ENCODE measurements at regions not wholly inside any gene's neighbourhood (a gene's known extent, or its start where the extent isn't known, plus 50 kb on each side); places are given as distances from the start of the nearest gene placed in this dataset.
A peak's percentile ranks its signal among the peaks of the same experiment; 100 is the strongest.
"Not testable (repeated sequence)": the region's sequence is repeated elsewhere in the genome, so short reads cannot be mapped to it uniquely, and the experiment has no call there.

- peaks cover 9 to 29% (median 22%) of the 10 kb centered on the region in 3 donors for H3K4me1 ChIP-seq (ENCODE audit: control insufficient read depth in 3 of 3, insufficient read depth in 3 of 3, low read length in 3 of 3)
- not testable (repeated sequence) for H3K9me3 ChIP-seq (ENCODE audit: control insufficient read depth in 3 of 3, low read length in 3 of 3); H3K36me3 ChIP-seq (ENCODE audit: control insufficient read depth in 3 of 3, insufficient read depth in 3 of 3, low read length in 3 of 3); H3K9ac ChIP-seq (ENCODE audit: low read depth in 1 of 3, low read length in 3 of 3); H3K4me3 ChIP-seq (ENCODE audit: low read length in 3 of 3); H3K27ac ChIP-seq (ENCODE audit: low read depth, low read length); H3K27me3 ChIP-seq (ENCODE audit: control insufficient read depth in 3 of 3, insufficient read depth in 3 of 3, low read length in 3 of 3)
These were observed 110.3 kb downstream of the NPIPB11 start for GRCh38 chr16:29296176-29296575.

- H3K27me3 ChIP-seq (ENCODE audit: control insufficient read depth in 3 of 3, insufficient read depth in 3 of 3, low read length in 3 of 3); H3K9me3 ChIP-seq (ENCODE audit: control insufficient read depth in 3 of 3, low read length in 3 of 3); H3K36me3 ChIP-seq (ENCODE audit: control insufficient read depth in 3 of 3, insufficient read depth in 3 of 3, low read length in 3 of 3); H3K27ac ChIP-seq (ENCODE audit: low read depth, low read length); H3K4me3 ChIP-seq (ENCODE audit: low read length in 3 of 3); H3K9ac ChIP-seq (ENCODE audit: low read depth in 1 of 3, low read length in 3 of 3): not testable (repeated sequence)
- H3K4me1 ChIP-seq (ENCODE audit: control insufficient read depth in 3 of 3, insufficient read depth in 3 of 3, low read length in 3 of 3) = peaks cover 14 to 32% (median 25%) of the 10 kb centered on the region in 3 donors
These were observed 111.3 kb downstream of the NPIPB11 start for GRCh38 chr16:29294951-29295795.

DNA sequence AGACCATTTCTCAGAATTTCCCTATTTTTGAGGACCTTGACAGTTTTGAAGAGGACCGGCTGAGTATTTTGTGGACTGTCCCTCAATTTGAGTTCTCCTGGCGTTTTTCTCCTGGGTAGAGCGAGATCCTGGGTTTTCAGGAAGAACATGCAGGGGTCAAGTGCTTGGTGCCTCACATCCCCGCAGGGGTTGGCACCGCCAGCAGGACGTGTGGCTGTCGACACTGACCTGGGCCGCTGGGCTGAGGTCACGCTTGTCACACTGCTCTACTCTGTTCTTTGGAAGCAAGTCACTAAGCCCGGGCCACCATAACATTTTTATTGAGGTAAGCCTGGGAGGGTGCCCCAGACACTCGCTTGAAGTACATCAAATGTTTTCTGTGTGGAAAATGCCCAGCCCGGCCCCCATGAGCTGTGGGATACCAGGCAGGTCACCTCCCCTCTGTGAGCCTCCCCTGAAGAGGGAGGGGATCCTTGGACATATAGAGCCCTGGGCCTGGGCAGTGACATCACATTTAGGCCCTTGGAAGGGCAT, 112.0 kb downstream of the NPIPB11 start:
- H3K9me3 ChIP-seq (ENCODE audit: control insufficient read depth in 3 of 3, low read length in 3 of 3); H3K36me3 ChIP-seq (ENCODE audit: control insufficient read depth in 3 of 3, insufficient read depth in 3 of 3, low read length in 3 of 3); H3K27ac ChIP-seq (ENCODE audit: low read depth, low read length); H3K27me3 ChIP-seq (ENCODE audit: control insufficient read depth in 3 of 3, insufficient read depth in 3 of 3, low read length in 3 of 3); H3K9ac ChIP-seq (ENCODE audit: low read depth in 1 of 3, low read length in 3 of 3); H3K4me3 ChIP-seq (ENCODE audit: low read length in 3 of 3): not testable (repeated sequence)
- H3K4me1 ChIP-seq (ENCODE audit: control insufficient read depth in 3 of 3, insufficient read depth in 3 of 3, low read length in 3 of 3) = peaks cover 14 to 33% (median 25%) of the 10 kb centered on the region in 3 donors

DNA sequence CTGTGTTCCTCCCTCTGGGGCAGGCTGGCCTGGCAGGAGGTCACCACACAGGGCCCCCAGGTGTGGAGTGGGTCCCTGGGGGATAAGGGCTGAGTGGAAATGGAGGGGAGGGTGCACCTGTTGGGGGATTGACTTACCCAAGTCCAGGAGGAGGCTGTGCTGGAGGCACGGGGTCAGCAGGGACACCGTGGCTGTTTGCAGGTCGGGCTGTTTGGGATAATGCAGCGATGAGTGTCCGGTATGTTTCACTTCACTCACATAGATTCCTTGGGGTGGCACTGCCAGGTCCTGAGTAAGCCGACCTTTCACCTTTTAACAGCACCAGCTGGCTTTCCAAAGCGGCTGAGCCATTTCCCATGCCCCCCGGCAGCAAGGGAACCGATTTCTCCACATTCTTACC, 113.0 kb downstream of the NPIPB11 start:
- H3K27me3 ChIP-seq (ENCODE audit: control insufficient read depth in 3 of 3, insufficient read depth in 3 of 3, low read length in 3 of 3); H3K36me3 ChIP-seq (ENCODE audit: control insufficient read depth in 3 of 3, insufficient read depth in 3 of 3, low read length in 3 of 3); H3K9me3 ChIP-seq (ENCODE audit: control insufficient read depth in 3 of 3, low read length in 3 of 3); H3K4me3 ChIP-seq (ENCODE audit: low read length in 3 of 3): not testable (repeated sequence)
- H3K27ac ChIP-seq (ENCODE audit: low read depth, low read length) = peak overlapping the region; percentile 62
- peak overlapping the region in 2 of 3 donors; percentile 19 to 68 for H3K9ac ChIP-seq (ENCODE audit: low read depth in 1 of 3, low read length in 3 of 3)
- H3K4me1 ChIP-seq (ENCODE audit: control insufficient read depth in 3 of 3, insufficient read depth in 3 of 3, low read length in 3 of 3) = peaks cover 19 to 40% (median 25%) of the 10 kb centered on the region in 3 donors

GRCh38 chr16:29292952-29293471, 113.5 kb downstream of the NPIPB11 start:
- H3K36me3 ChIP-seq (ENCODE audit: control insufficient read depth in 3 of 3, insufficient read depth in 3 of 3, low read length in 3 of 3); H3K9me3 ChIP-seq (ENCODE audit: control insufficient read depth in 3 of 3, low read length in 3 of 3); H3K27me3 ChIP-seq (ENCODE audit: control insufficient read depth in 3 of 3, insufficient read depth in 3 of 3, low read length in 3 of 3): not testable (repeated sequence)
- Histone ChIP-seq H3K27ac (ENCODE audit: low read depth, low read length) (peak overlapping the region; percentile 62), H3K4me1 (ENCODE audit: control insufficient read depth in 3 of 3, insufficient read depth in 3 of 3, low read length in 3 of 3) (peaks cover 19 to 40% (median 25%) of the 10 kb centered on the region in 3 donors), H3K9ac (ENCODE audit: low read depth in 1 of 3, low read length in 3 of 3) (peak overlapping the region in 2 of 3 donors; percentile 19 to 68), H3K4me3 (ENCODE audit: low read length in 3 of 3) (peak overlapping the region in 1 of 3 donors; percentile 29)

- Histone ChIP-seq H3K9ac (ENCODE audit: low read depth in 1 of 3, low read length in 3 of 3) (peak overlapping the region; percentile 51 to 62 (median 53)), H3K4me3 (ENCODE audit: low read length in 3 of 3) (peak overlapping the region in 1 of 3 donors; percentile 23), H3K4me1 (ENCODE audit: control insufficient read depth in 3 of 3, insufficient read depth in 3 of 3, low read length in 3 of 3) (peaks cover 19 to 40% (median 25%) of the 10 kb centered on the region in 3 donors), H3K27ac (ENCODE audit: low read depth, low read length) (peak overlapping the region; percentile 62)
- not testable (repeated sequence) for H3K27me3 ChIP-seq (ENCODE audit: control insufficient read depth in 3 of 3, insufficient read depth in 3 of 3, low read length in 3 of 3); H3K36me3 ChIP-seq (ENCODE audit: control insufficient read depth in 3 of 3, insufficient read depth in 3 of 3, low read length in 3 of 3); H3K9me3 ChIP-seq (ENCODE audit: control insufficient read depth in 3 of 3, low read length in 3 of 3)
These were observed 114.9 kb downstream of the NPIPB11 start for GRCh38 chr16:29291329-29292271.

DNA sequence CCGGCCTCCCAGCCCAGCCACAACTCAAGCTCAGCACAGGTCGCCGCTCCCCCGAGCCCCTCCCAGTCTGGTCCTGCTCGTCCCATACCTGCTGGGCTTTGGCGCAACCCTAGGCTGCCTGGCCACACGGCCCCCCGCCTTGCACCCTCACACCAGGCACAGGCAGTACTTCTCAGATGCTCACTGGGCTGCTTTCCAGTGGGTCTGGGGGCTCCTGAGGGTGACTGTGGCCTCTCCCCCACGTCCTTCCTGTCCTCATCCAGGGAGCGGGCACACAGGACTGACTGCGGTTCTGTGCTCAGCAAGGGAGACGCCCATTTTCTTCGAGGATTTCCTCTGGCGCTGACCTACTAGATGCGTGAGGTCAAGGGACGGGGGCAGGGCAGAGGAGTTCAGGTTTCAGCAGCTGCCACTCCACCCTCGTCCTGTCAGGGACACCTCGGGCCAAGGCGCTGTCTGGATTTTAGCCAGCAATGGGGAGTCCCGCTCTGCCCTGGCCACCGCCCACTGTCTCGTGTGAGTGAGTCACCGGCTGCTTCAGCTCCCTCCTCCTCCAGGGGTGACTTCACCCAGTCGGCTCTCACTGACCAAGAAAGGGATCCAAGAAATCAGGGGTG, 115.8 kb downstream of the NPIPB11 start:
- H3K36me3 ChIP-seq (ENCODE audit: control insufficient read depth in 3 of 3, insufficient read depth in 3 of 3, low read length in 3 of 3) = no peaks in the 10 kb centered on the region
- H3K4me3 ChIP-seq (ENCODE audit: low read length in 3 of 3) = peak overlapping the region; percentile 51 to 63 (median 55)
- no peaks in the 10 kb centered on the region for H3K27me3 ChIP-seq (ENCODE audit: control insufficient read depth in 3 of 3, insufficient read depth in 3 of 3, low read length in 3 of 3)
- no peaks in the 10 kb centered on the region for H3K9me3 ChIP-seq (ENCODE audit: control insufficient read depth in 3 of 3, low read length in 3 of 3)
- peak overlapping the region in 2 of 3 donors; percentile 23 to 54 for H3K9ac ChIP-seq (ENCODE audit: low read depth in 1 of 3, low read length in 3 of 3)
- H3K27ac ChIP-seq (ENCODE audit: low read depth, low read length) = peak overlapping the region; percentile 56
- H3K4me1 ChIP-seq (ENCODE audit: control insufficient read depth in 3 of 3, insufficient read depth in 3 of 3, low read length in 3 of 3) = peaks cover 19 to 40% (median 25%) of the 10 kb centered on the region in 3 donors

- H3K27me3 ChIP-seq (ENCODE audit: control insufficient read depth in 3 of 3, insufficient read depth in 3 of 3, low read length in 3 of 3); H3K9ac ChIP-seq (ENCODE audit: low read depth in 1 of 3, low read length in 3 of 3); H3K27ac ChIP-seq (ENCODE audit: low read depth, low read length); H3K4me3 ChIP-seq (ENCODE audit: low read length in 3 of 3); H3K36me3 ChIP-seq (ENCODE audit: control insufficient read depth in 3 of 3, insufficient read depth in 3 of 3, low read length in 3 of 3); H3K9me3 ChIP-seq (ENCODE audit: control insufficient read depth in 3 of 3, low read length in 3 of 3): not testable (repeated sequence)
- peaks cover 19 to 40% (median 25%) of the 10 kb centered on the region in 3 donors for H3K4me1 ChIP-seq (ENCODE audit: control insufficient read depth in 3 of 3, insufficient read depth in 3 of 3, low read length in 3 of 3)
These were observed 116.8 kb downstream of the NPIPB11 start for GRCh38 chr16:29289516-29290239.
